Thoracic aorta (tissue), 2 donors: ENCODE measurements at regions not wholly inside any gene's neighbourhood (a gene's known extent, or its start where the extent isn't known, plus 50 kb on each side); places are given as distances from the start of the nearest gene placed in this dataset.

Experiments
- ATAC-seq: fragments of 150-250 bp; one replicate; pipeline ENCODE4 v1.8.0; 2017; ENCODE audit warnings: low read depth; ENCODE audit not compliant: insufficient number of reproducible peaks, low FRiP score
- DNase-seq: peaks from one replicate; pipeline ENCODE4 v3.0.0-alpha.2; 2020; ENCODE audit warnings: low spot score
- H3K27ac ChIP-seq, 2 donors: fragments of 200-600 bp; sonication (generic); 1 replicate in 1 of 2; 2 replicates in 1 of 2; pipeline ENCODE4 v1.5.1; 2016; ENCODE audit warnings: mild to moderate bottlenecking in 2 of 2, moderate library complexity in 2 of 2
- H3K27me3 ChIP-seq: fragments of 200-600 bp; sonication (generic); replicated peaks from 2 replicates; pipeline ENCODE4 v1.6.0; 2016; ENCODE audit warnings: mild to moderate bottlenecking; ENCODE audit not compliant: insufficient read depth
- H3K36me3 ChIP-seq: fragments of 200-600 bp; sonication (generic); one replicate; pipeline ENCODE4 v1.5.1; 2016
- H3K4me1 ChIP-seq, 2 donors: fragments of 200-600 bp; sonication (generic); 1 replicate in 1 of 2; 2 replicates in 1 of 2; pipeline versions ENCODE4 v1.5.1 to v1.6.0; 2016; ENCODE audit warnings: low read depth in 2 of 2, mild to moderate bottlenecking in 1 of 2; ENCODE audit not compliant: control insufficient read depth in 1 of 2
- H3K4me3 ChIP-seq: fragments of 200-600 bp; sonication (generic); 2 replicates; pipeline ENCODE4 v1.5.1; 2016; ENCODE audit warnings: mild to moderate bottlenecking
- H3K9me3 ChIP-seq: fragments of 200-600 bp; sonication (generic); 2 replicates; pipeline ENCODE4 v1.5.1; 2016
- TF ChIP-seq, protein P1 (sequence below): fragments of 200-600 bp; sonication (generic); IDR thresholded peaks from one replicate; pipeline ENCODE4 v1.5.1; 2019; ENCODE audit warnings: antibody characterized with exemption

DNA sequence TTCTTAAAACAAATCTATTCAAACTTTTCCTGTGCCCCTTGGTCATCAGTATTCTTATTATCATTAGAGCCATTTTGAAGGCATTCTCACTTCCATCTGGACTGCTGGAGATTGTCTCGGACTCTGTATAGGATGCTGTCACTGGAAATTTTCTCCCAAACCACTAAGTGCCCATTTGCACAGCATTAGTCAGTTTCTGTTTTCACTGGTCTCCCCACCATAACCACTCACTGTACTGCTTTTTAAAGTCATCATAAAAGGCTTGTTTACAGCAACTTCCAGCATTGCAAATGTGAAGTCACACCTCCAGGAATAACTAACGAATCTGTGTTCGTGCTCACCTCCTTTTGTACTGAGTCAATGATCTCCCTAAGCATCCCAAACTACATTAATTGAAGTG lies 150.9 kb upstream of the SERTAD2 start:
- no peaks in the 10 kb centered on the region for H3K4me1 ChIP-seq

DNA sequence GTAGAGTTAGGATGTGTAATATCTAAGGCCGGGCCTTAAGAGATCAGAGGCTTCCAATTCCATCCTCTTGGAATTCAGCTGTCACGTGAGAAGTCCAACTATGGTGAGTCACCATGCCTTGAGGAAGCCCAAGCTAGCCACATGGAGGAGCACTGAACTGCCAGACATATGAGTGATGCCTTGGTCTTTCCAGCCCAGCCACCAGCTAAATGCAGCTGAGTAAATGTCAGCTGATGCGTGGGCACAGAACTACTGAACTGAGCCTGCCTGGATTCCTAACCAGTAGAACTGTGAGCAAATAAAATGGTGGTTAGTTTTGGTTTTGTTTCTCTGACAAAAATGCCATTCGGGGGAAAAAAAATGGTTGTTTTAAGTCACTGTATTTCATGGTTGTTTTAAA lies 153.7 kb upstream of the SERTAD2 start:
- ATAC-seq = peak; percentile 68

More for the DNA sequence above, 150.9 kb upstream of the SERTAD2 start:
- no peak for DNase-seq
- no peak for ATAC-seq
- Histone ChIP-seq H3K36me3 (no peaks in the 10 kb centered on the region), H3K9me3 (no peaks in the 10 kb centered on the region), H3K27ac (no peak overlapping the region), H3K27me3 (no peaks in the 10 kb centered on the region), H3K4me3 (no peak overlapping the region)
- TF ChIP-seq, protein P1, sequence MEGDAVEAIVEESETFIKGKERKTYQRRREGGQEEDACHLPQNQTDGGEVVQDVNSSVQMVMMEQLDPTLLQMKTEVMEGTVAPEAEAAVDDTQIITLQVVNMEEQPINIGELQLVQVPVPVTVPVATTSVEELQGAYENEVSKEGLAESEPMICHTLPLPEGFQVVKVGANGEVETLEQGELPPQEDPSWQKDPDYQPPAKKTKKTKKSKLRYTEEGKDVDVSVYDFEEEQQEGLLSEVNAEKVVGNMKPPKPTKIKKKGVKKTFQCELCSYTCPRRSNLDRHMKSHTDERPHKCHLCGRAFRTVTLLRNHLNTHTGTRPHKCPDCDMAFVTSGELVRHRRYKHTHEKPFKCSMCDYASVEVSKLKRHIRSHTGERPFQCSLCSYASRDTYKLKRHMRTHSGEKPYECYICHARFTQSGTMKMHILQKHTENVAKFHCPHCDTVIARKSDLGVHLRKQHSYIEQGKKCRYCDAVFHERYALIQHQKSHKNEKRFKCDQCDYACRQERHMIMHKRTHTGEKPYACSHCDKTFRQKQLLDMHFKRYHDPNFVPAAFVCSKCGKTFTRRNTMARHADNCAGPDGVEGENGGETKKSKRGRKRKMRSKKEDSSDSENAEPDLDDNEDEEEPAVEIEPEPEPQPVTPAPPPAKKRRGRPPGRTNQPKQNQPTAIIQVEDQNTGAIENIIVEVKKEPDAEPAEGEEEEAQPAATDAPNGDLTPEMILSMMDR = no peak

DNA sequence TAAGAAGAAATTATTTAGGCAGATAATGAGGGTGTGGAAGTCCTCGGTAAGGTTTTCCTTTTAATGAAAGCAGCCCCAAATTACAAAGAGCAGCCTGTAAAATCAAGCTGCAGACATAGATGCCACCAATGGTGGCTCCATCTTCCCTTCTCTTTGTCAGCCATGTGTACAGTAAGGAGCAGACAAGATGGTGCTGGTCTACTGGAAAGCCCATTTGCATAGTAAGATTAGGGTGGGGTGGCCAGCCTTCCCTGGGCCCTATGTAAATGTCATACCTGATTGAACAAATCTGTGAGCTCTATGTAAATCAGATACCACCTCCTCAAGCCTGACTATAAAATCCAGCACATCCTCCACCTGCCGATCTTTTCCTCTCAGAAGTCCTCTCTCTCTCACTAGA lies 154.4 kb upstream of the SERTAD2 start:
- Histone ChIP-seq H3K27ac (no peak overlapping the region), H3K9me3 (no peaks in the 10 kb centered on the region)
- TF ChIP-seq, protein P1 = no peak

More for the DNA sequence above, 153.7 kb upstream of the SERTAD2 start:
- no peak overlapping the region for H3K27ac ChIP-seq
- no peak overlapping the region for H3K4me3 ChIP-seq
- TF ChIP-seq, protein P1 = no peak
- H3K9me3 ChIP-seq = no peaks in the 10 kb centered on the region
- H3K4me1 ChIP-seq = no peaks in the 10 kb centered on the region
- no peaks in the 10 kb centered on the region for H3K27me3 ChIP-seq
- DNase-seq = no peak
- H3K36me3 ChIP-seq = no peaks in the 10 kb centered on the region

DNA sequence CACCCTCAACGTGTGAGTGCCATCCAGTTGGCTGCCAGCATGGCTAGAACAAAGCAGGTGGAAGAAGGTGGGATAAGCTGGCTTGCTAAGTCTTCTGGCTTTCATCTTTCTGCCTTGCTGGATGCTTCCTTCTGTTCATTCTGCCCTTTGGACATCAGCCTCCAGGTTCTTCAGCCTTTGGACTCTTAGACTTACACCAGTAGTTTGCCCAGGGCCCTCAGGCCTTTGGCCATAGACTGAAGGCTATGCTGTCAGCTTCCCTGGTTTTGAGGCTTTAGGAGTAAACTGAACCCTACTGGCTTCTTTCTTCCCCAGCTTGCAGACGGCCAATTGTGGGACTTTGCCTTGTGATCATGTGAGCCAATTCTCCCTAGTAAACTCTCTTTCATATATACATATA lies 155.0 kb upstream of the SERTAD2 start:
- TF ChIP-seq, protein P1 = no peak
- no peaks in the 10 kb centered on the region for H3K9me3 ChIP-seq
- H3K27me3 ChIP-seq = no peaks in the 10 kb centered on the region
- H3K4me1 ChIP-seq = no peaks in the 10 kb centered on the region
- ATAC-seq = no peak
- no peak for DNase-seq
- H3K4me3 ChIP-seq = no peak overlapping the region
- H3K27ac ChIP-seq = no peak overlapping the region
- no peaks in the 10 kb centered on the region for H3K36me3 ChIP-seq

More for the DNA sequence above, 154.4 kb upstream of the SERTAD2 start:
- Histone ChIP-seq H3K36me3 (no peaks in the 10 kb centered on the region), H3K27me3 (no peaks in the 10 kb centered on the region), H3K4me3 (no peak overlapping the region), H3K4me1 (no peaks in the 10 kb centered on the region)
- DNase-seq = no peak
- ATAC-seq = no peak

DNA sequence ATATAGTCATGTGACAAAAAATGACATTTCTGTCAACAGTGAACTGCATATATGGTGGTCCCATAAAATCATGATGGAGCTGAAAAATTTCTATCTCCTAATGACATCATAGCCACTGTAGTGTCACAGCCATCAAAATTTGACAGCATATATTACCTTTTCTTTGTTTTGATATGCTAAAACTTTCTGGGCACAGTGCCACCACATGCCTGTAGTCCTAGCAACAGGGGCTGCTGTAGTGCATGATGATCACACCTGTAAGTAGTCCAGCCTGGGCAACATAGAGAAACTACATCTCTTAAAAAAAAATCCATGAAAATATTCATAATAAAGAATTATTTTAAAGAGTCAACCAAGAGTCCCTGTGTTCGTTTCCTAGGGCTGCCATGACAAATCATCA lies 155.5 kb upstream of the SERTAD2 start:
- DNase-seq = no peak
- no peaks in the 10 kb centered on the region for H3K36me3 ChIP-seq
- H3K9me3 ChIP-seq = no peaks in the 10 kb centered on the region
- no peaks in the 10 kb centered on the region for H3K4me1 ChIP-seq
- ATAC-seq = no peak
- no peak overlapping the region for H3K4me3 ChIP-seq
- no peaks in the 10 kb centered on the region for H3K27me3 ChIP-seq
- H3K27ac ChIP-seq = no peak overlapping the region
- TF ChIP-seq, protein P1 = no peak
